ENCODE measurements at regions not wholly inside any gene's neighbourhood (a gene's known extent, or its start where the extent isn't known, plus 50 kb on each side); places are given as distances from the start of the nearest gene placed in this dataset.

DNA sequence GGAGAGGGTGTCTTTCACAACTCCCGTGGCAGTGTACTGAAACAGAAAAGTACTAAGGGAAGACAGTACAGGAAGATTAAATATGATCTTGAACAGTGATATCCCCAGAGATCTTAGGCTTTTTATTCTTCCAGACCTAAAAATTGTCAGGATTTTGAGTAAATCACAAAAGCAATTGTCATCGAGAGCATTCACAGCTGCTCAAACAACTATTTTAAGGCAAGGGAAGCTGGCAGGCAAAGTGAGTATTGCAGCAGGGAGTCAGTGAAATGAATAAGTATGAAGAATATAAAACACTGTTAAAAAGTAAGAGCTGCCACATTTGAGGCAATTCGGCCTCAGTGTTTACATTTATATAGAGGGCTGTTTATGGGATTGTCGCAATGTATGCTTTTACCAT, 479.0 kb downstream of the CAAP1 start:
- H3K4me3 ChIP-seq = no peak overlapping the region
- no peaks in the 10 kb centered on the region for H3K27me3 ChIP-seq
- H3K27ac ChIP-seq = no peak overlapping the region
- no peak overlapping the region for H3K9ac ChIP-seq (ENCODE audit: low read depth in 2 of 2, low read length in 2 of 2)
- intact Hi-C loops (cut with DNase I) = no loop called here
- TF ChIP-seq, protein P1, sequence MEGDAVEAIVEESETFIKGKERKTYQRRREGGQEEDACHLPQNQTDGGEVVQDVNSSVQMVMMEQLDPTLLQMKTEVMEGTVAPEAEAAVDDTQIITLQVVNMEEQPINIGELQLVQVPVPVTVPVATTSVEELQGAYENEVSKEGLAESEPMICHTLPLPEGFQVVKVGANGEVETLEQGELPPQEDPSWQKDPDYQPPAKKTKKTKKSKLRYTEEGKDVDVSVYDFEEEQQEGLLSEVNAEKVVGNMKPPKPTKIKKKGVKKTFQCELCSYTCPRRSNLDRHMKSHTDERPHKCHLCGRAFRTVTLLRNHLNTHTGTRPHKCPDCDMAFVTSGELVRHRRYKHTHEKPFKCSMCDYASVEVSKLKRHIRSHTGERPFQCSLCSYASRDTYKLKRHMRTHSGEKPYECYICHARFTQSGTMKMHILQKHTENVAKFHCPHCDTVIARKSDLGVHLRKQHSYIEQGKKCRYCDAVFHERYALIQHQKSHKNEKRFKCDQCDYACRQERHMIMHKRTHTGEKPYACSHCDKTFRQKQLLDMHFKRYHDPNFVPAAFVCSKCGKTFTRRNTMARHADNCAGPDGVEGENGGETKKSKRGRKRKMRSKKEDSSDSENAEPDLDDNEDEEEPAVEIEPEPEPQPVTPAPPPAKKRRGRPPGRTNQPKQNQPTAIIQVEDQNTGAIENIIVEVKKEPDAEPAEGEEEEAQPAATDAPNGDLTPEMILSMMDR (IDR thresholded peaks at IDR 0.05) = no peak
- no peaks in the 10 kb centered on the region for H3K4me1 ChIP-seq
- no peaks in the 10 kb centered on the region for H3K9me3 ChIP-seq
- H3K36me3 ChIP-seq = no peaks in the 10 kb centered on the region
- no peak for DNase-seq

DNA sequence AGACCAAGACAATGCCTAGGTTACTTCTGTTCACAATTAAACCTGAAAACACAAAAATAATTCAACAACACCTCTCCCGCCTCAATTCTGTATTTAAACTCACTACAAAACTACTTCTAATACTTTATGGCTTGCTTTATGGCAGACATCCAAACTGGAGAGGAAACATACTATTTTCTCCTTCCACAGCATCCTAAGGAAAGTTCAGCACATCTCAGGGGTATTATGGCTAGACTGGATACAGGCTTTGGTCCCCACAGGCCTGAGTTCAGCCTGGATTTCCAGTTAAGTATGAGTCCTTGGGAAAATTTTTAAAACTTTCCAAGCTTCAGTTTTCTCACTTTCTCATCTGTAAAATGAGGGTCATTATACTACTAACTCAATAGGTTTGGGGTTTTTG, 480.2 kb downstream of the CAAP1 start:
- Histone ChIP-seq H3K4me1 (no peaks in the 10 kb centered on the region), H3K27ac (no peak overlapping the region), H3K9me3 (no peaks in the 10 kb centered on the region), H3K36me3 (no peaks in the 10 kb centered on the region), H3K27me3 (no peaks in the 10 kb centered on the region), H3K4me3 (no peak overlapping the region), H3K9ac (ENCODE audit: low read depth in 2 of 2, low read length in 2 of 2) (no peak overlapping the region)
- DNase-seq = no peak
- intact Hi-C loops (cut with DNase I) = no loop called here
- TF ChIP-seq, protein P1 (IDR thresholded peaks at IDR 0.05) = no peak

DNA sequence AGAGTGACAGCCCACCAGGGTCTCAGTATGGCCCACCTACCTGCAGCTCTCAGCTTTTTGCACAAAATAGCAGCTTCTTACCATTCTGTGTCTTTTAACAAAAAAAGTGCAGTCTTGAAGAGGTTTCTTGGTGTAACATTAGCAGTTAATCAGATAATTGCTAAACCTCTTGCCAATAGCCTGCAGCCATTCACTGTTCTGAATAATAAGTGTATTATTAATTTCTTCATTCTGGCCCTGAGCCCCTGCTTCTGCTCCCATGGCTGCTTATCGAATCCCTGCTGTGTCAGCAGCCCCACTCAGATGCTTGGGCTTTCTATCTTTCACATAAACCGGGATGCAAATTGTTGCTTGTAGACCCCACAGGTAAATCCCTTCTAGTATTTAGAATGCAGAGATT, 485.9 kb downstream of the CAAP1 start:
- TF ChIP-seq, protein P1 (IDR thresholded peaks at IDR 0.05) = no peak
- H3K27me3 ChIP-seq = no peaks in the 10 kb centered on the region
- no peak overlapping the region for H3K4me3 ChIP-seq
- intact Hi-C loops (cut with DNase I) = no loop called here
- H3K27ac ChIP-seq = no peak overlapping the region
- no peak for DNase-seq
- no peak overlapping the region for H3K9ac ChIP-seq (ENCODE audit: low read depth in 2 of 2, low read length in 2 of 2)
- no peaks in the 10 kb centered on the region for H3K36me3 ChIP-seq
- H3K4me1 ChIP-seq = no peaks in the 10 kb centered on the region
- H3K9me3 ChIP-seq = no peaks in the 10 kb centered on the region

DNA sequence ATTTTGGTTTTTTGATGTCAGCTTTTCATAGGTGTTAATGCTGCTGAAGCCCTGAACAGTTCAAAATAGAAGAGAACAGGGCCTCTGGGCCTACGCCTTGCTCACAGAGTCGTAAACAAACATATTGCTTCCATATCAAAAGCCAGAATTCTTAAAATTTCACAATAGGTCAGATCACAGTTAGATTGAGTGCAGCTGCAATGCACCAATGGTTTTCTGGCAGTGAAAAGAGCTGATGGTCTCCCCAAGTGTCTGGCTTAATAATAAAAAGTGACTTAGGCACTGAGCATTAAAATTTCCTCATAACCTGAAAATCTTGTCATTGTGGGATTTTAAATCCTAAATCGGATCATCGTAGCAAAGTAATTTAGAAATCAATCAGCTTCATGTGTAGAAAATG, 493.0 kb downstream of the CAAP1 start:
- TF ChIP-seq, protein P1 (IDR thresholded peaks at IDR 0.05) = no peak
- Histone ChIP-seq H3K27me3 (no peaks in the 10 kb centered on the region), H3K9me3 (no peaks in the 10 kb centered on the region), H3K36me3 (no peaks in the 10 kb centered on the region), H3K4me3 (no peak overlapping the region), H3K9ac (ENCODE audit: low read depth in 2 of 2, low read length in 2 of 2) (no peak overlapping the region), H3K4me1 (no peaks in the 10 kb centered on the region), H3K27ac (no peak overlapping the region)
- DNase-seq = no peak
- intact Hi-C loops (cut with DNase I) = no loop called here

DNA sequence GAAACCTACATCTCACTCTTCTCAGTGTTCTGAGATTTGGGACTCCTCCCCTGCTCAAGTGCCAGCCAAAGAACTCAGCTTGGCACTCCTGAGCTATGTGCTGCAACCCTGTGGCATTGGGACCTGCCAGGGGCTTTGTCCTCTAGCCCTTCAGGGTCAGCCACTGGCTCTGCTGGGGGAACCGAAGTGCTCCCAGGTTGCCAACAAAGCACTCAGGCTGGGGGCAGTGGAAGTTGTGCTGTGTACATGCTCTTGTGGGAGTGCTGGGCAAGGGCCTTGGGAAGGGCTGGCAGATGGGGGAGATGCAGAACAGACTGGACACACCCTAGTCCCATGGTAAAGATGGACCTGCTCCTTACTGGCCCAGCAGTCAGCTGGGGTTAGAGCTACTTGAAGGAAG, 498.6 kb downstream of the CAAP1 start:
- Histone ChIP-seq H3K9me3 (no peaks in the 10 kb centered on the region), H3K27ac (no peak overlapping the region), H3K4me1 (no peaks in the 10 kb centered on the region), H3K27me3 (no peaks in the 10 kb centered on the region), H3K4me3 (no peak overlapping the region), H3K36me3 (no peaks in the 10 kb centered on the region), H3K9ac (ENCODE audit: low read depth in 2 of 2, low read length in 2 of 2) (no peak overlapping the region)
- TF ChIP-seq, protein P1 (IDR thresholded peaks at IDR 0.05) = no peak
- DNase-seq = no peak
- intact Hi-C loops (cut with DNase I) = no loop called here

DNA sequence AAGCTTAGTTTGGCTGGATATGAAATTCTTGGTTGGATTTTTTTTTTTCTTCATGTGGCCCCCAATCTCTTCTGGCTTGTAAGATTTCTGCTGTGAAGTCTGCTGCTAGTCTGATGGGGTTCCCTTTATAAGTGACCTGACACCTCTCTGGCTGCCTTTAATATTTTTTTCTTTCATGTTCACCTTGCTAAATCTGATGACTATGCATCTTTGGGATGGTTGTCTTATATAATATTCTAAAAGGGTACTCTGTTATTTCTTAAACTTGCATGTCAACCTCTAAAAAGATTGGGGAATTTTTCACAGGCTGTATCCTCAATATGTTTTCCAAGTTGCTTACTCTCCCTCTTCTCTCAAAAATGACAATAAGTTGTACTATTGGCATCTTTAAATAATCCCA, 500.0 kb downstream of the CAAP1 start:
- Histone ChIP-seq H3K9ac (ENCODE audit: low read depth in 2 of 2, low read length in 2 of 2) (no peak overlapping the region), H3K27ac (no peak overlapping the region), H3K27me3 (no peaks in the 10 kb centered on the region), H3K9me3 (no peaks in the 10 kb centered on the region), H3K36me3 (no peaks in the 10 kb centered on the region), H3K4me1 (no peaks in the 10 kb centered on the region), H3K4me3 (no peak overlapping the region)
- TF ChIP-seq, protein P1 (IDR thresholded peaks at IDR 0.05) = no peak
- intact Hi-C loops (cut with DNase I) = no loop called here
- DNase-seq = no peak
